ENCODE measurements at regions not wholly inside any gene's neighbourhood (a gene's known extent, or its start where the extent isn't known, plus 50 kb on each side); places are given as distances from the start of the nearest gene placed in this dataset.

GRCh38 chr1:56189946-56190805 lies 389.2 kb downstream of the PLPP3 start (continued):
- TF ChIP-seq, protein P1, sequence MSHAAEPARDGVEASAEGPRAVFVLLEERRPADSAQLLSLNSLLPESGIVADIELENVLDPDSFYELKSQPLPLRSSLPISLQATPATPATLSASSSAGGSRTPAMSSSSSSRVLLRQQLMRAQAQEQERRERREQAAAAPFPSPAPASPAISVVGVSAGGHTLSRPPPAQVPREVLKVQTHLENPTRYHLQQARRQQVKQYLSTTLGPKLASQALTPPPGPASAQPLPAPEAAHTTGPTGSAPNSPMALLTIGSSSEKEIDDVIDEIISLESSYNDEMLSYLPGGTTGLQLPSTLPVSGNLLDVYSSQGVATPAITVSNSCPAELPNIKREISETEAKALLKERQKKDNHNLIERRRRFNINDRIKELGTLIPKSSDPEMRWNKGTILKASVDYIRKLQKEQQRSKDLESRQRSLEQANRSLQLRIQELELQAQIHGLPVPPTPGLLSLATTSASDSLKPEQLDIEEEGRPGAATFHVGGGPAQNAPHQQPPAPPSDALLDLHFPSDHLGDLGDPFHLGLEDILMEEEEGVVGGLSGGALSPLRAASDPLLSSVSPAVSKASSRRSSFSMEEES (CRISPR knock-in tag; IDR thresholded peaks at IDR 0.05), result peak; percentile 62
- no peak for TF ChIP-seq ATM (IDR thresholded peaks at IDR 0.05; ENCODE audit: borderline replicate concordance)
- peak; percentile 64; the same call in 1 of the 2 replicates for TF ChIP-seq HIC2 (CRISPR knock-in tag; IDR thresholded peaks at IDR 0.05; ENCODE audit: low read depth)
- no peak for TF ChIP-seq MTF1 (CRISPR knock-in tag; IDR thresholded peaks at IDR 0.05)
- TF ChIP-seq ZNF441 (CRISPR knock-in tag; IDR thresholded peaks at IDR 0.05; ENCODE audit: borderline replicate concordance), result no peak
- TF ChIP-seq ATF1 (CRISPR knock-in tag; IDR thresholded peaks at IDR 0.05), result peak; percentile 86
- TF ChIP-seq FLYWCH1 (CRISPR knock-in tag; IDR thresholded peaks at IDR 0.05), result no peak
- no peak for TF ChIP-seq CEBPZ (IDR thresholded peaks at IDR 0.05; ENCODE audit: low read length)
- no peak for TF ChIP-seq SAFB2 (CRISPR knock-in tag; IDR thresholded peaks at IDR 0.05; ENCODE audit: borderline replicate concordance, low read depth)
- TF ChIP-seq HMGXB4 (CRISPR knock-in tag; IDR thresholded peaks at IDR 0.05; ENCODE audit: borderline replicate concordance in 1 of 2, low read depth in 1 of 2), result peak; percentile 67 to 76; a peak in 3 of 4 replicates
- peak; percentile 35; the same call in 1 of the 2 replicates for TF ChIP-seq ZNF746 (CRISPR knock-in tag; IDR thresholded peaks at IDR 0.05)
- TF ChIP-seq, protein P2, sequence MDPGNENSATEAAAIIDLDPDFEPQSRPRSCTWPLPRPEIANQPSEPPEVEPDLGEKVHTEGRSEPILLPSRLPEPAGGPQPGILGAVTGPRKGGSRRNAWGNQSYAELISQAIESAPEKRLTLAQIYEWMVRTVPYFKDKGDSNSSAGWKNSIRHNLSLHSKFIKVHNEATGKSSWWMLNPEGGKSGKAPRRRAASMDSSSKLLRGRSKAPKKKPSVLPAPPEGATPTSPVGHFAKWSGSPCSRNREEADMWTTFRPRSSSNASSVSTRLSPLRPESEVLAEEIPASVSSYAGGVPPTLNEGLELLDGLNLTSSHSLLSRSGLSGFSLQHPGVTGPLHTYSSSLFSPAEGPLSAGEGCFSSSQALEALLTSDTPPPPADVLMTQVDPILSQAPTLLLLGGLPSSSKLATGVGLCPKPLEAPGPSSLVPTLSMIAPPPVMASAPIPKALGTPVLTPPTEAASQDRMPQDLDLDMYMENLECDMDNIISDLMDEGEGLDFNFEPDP (CRISPR knock-in tag; conservative IDR thresholded peaks at IDR 0.05), result 0 out of 2 replicates have a peak, but pooled peaks have one; percentile 39
- no peak for TF ChIP-seq RORA (CRISPR knock-in tag; IDR thresholded peaks at IDR 0.05)
- TF ChIP-seq ZNF101 (CRISPR knock-in tag; IDR thresholded peaks at IDR 0.05; ENCODE audit: borderline replicate concordance, low read depth), result 0 out of 2 replicates have a peak, but pooled peaks have one; percentile 65
- TF ChIP-seq ZMAT3 (CRISPR knock-in tag; conservative IDR thresholded peaks at IDR 0.05), result no peak
- TF ChIP-seq SETDB1 (CRISPR knock-in tag; IDR thresholded peaks at IDR 0.05; ENCODE audit: borderline replicate concordance), result no peak
- peak; percentile 70; the same call in 1 of the 2 replicates for TF ChIP-seq ERF (CRISPR knock-in tag; IDR thresholded peaks at IDR 0.05)
- TF ChIP-seq MEF2D (CRISPR knock-in tag; IDR thresholded peaks at IDR 0.05), result no peak
- no peak for TF ChIP-seq NFKB2 (CRISPR knock-in tag; IDR thresholded peaks at IDR 0.05; ENCODE audit: borderline replicate concordance)
